Progenitor cell of endocrine pancreas (in vitro differentiated cells): ENCODE measurements at regions not wholly inside any gene's neighbourhood (a gene's known extent, or its start where the extent isn't known, plus 50 kb on each side); places are given as distances from the start of the nearest gene placed in this dataset.

Experiments used
- DNase-seq: peaks from one replicate; pipeline ENCODE4 v3.0.0; 2021; ENCODE audit warnings: low spot score; ENCODE audit not compliant: unreplicated experiment
- H3K27ac Mint-ChIP-seq: 2 replicates; pipeline ENCODE4 v1.8.0; 2021; ENCODE audit warnings: mild to moderate bottlenecking, moderate library complexity, mixed read lengths
- H3K27me3 Mint-ChIP-seq: 2 replicates; pipeline ENCODE4 v1.8.0; 2021; ENCODE audit warnings: mixed read lengths
- H3K36me3 Mint-ChIP-seq: 2 replicates; pipeline ENCODE4 v1.8.0; 2022; ENCODE audit warnings: mixed read lengths; ENCODE audit not compliant: insufficient read depth
- H3K4me1 Mint-ChIP-seq: 2 replicates; pipeline ENCODE4 v1.8.0; 2021; ENCODE audit warnings: low read depth, mixed read lengths
- H3K4me3 Mint-ChIP-seq: 2 replicates; pipeline ENCODE4 v1.8.0; 2021; ENCODE audit warnings: low read depth, mild to moderate bottlenecking, moderate library complexity, mixed read lengths
- H3K9me3 Mint-ChIP-seq: 2 replicates; pipeline ENCODE4 v1.8.0; 2021; ENCODE audit warnings: low read depth, mixed read lengths
- CTCF ChIP-seq: fragments of 200-600 bp; sonication (generic); IDR thresholded peaks from one replicate; pipeline ENCODE4 v1.5.0; 2021; ENCODE audit warnings: antibody characterized with exemption, mild to moderate bottlenecking; ENCODE audit not compliant: unreplicated experiment

GRCh38 chr6:2384528-2384927, 139.1 kb upstream of the GMDS start:
- DNase-seq, result no peak
- Mint-ChIP-seq H3K27me3 (no peaks in the 10 kb centered on the region), H3K4me3 (no peak overlapping the region), H3K27ac (no peak overlapping the region), H3K36me3 (no peaks in the 10 kb centered on the region), H3K9me3 (peaks cover 3% of the 10 kb centered on the region), H3K4me1 (peaks cover 3% of the 10 kb centered on the region)
- TF ChIP-seq CTCF, result no peak

- TF ChIP-seq CTCF, result no peak
- H3K9me3 Mint-ChIP-seq, result peaks cover 3% of the 10 kb centered on the region
- DNase-seq, result no peak
- no peak overlapping the region for H3K27ac Mint-ChIP-seq
- no peaks in the 10 kb centered on the region for H3K36me3 Mint-ChIP-seq
- no peak overlapping the region for H3K4me3 Mint-ChIP-seq
- H3K27me3 Mint-ChIP-seq, result no peaks in the 10 kb centered on the region
- H3K4me1 Mint-ChIP-seq, result peaks cover 3% of the 10 kb centered on the region
Observed at GRCh38 chr6:2381872-2382661, 136.7 kb upstream of the GMDS start.

- Mint-ChIP-seq H3K27me3 (no peaks in the 10 kb centered on the region), H3K27ac (no peak overlapping the region), H3K4me3 (no peak overlapping the region), H3K36me3 (no peaks in the 10 kb centered on the region), H3K4me1 (peaks cover 3% of the 10 kb centered on the region), H3K9me3 (no peaks in the 10 kb centered on the region)
- no peak for TF ChIP-seq CTCF
- DNase-seq, result no peak
Observed at GRCh38 chr6:2378891-2379652, 133.7 kb upstream of the GMDS start.

GRCh38 chr6:2378046-2378657, 132.7 kb upstream of the GMDS start:
- no peak for DNase-seq
- Mint-ChIP-seq H3K36me3 (no peaks in the 10 kb centered on the region), H3K4me3 (no peak overlapping the region), H3K27me3 (no peaks in the 10 kb centered on the region), H3K4me1 (peaks cover 3% of the 10 kb centered on the region), H3K27ac (no peak overlapping the region), H3K9me3 (no peaks in the 10 kb centered on the region)
- no peak for TF ChIP-seq CTCF
